Heart right ventricle (tissue), 16 donors: ENCODE measurements at regions not wholly inside any gene's neighbourhood (a gene's known extent, or its start where the extent isn't known, plus 50 kb on each side); places are given as distances from the start of the nearest gene placed in this dataset.
"Not testable (repeated sequence)": the region's sequence is repeated elsewhere in the genome, so short reads cannot be mapped to it uniquely, and the experiment has no call there.

Source experiments
- ATAC-seq, 8 donors: fragments of 200-7000 bp; cut with Tn5 transposase; one replicate each; pipeline ENCODE4 v1.9.1; 2020; ENCODE audit warnings: mild to moderate bottlenecking in 8 of 8, moderate library complexity in 8 of 8, moderate number of reproducible peaks in 1 of 8
- DNase-seq, 2 donors: peaks; one replicate each; pipeline ENCODE4 v3.0.0-alpha.2; 2020
- H3K27ac ChIP-seq, 10 donors: fragments of 200-600 bp; sonication (generic) in 2 of 10; one replicate each; pipeline versions ENCODE4 v1.5.0 to v1.8.0; 2020 to 2022; ENCODE audit warnings: mild to moderate bottlenecking in 3 of 10
- H3K27me3 ChIP-seq, 7 donors: fragments of 200-600 bp; one replicate each; pipeline ENCODE4 v1.8.0; 2021 to 2022; ENCODE audit warnings: mild to moderate bottlenecking in 2 of 7
- H3K36me3 ChIP-seq, 9 donors: fragments of 200-600 bp; sonication (generic) in 1 of 9; one replicate each; pipeline versions ENCODE4 v1.5.0 to v1.8.0; 2020 to 2022; ENCODE audit warnings: mild to moderate bottlenecking in 2 of 9
- H3K4me1 ChIP-seq, 9 donors: fragments of 200-600 bp; sonication (generic) in 1 of 9; one replicate each; pipeline versions ENCODE4 v1.5.0 to v1.8.0; 2020 to 2022; ENCODE audit warnings: mild to moderate bottlenecking in 4 of 9
- H3K4me3 ChIP-seq, 10 donors: fragments of 200-600 bp; sonication (generic) in 2 of 10; one replicate each; pipeline versions ENCODE4 v1.5.0 to v1.8.0; 2020 to 2022; ENCODE audit warnings: mild to moderate bottlenecking in 7 of 10, moderate library complexity in 2 of 10
- H3K9me3 ChIP-seq, 11 donors: fragments of 200-600 bp in 10 of 11; sonication (generic) in 2 of 11; one replicate each; pipeline versions ENCODE4 v1.5.0 to v1.8.0; 2013 to 2022; ENCODE audit warnings: mild to moderate bottlenecking in 2 of 11, control low read depth in 1 of 11, moderate library complexity in 1 of 11
- CTCF ChIP-seq, 9 donors: fragments of 200-600 bp; sonication (generic) in 2 of 9; IDR thresholded peaks; one replicate each; pipeline versions ENCODE4 v1.5.0 to v1.8.0; 2021 to 2022; ENCODE audit warnings: antibody characterized with exemption in 9 of 9, mild to moderate bottlenecking in 5 of 9, moderate library complexity in 1 of 9
- WGBS, 2 donors: extraction: QIAGEN DNeasy Blood & Tissue Kit; methylation state at CpG; one replicate each; pipeline ENCODE4 v1.1.7; 2013; ENCODE audit warnings: inconsistent platforms in 1 of 2; 5-methylcytosine and 5-hydroxymethylcytosine counted together
- intact Hi-C, 10 donors: fragments of 100-400 bp; cut with DNase I; formaldehyde crosslinking; loops; one replicate each; pipeline versions ENCODE4 v1.11.1 to v1.14.2; 2022
- donor health status: Arrhythmogenic right ventricular cardiomyopathy.
- donor health status: ischemic (EF 13 %, LVEDD 7.1; RV severe dilation, severe dysfunction).
- donor health status: healthy with polysubstance abuse.
- donor health status: DM: no; HTN: yes; CAD: no.
- donor health status: DM: no; HTN: no; CAD: no.
- donor health status: ischemic (EF 25% LVEDD 6.9; RV normal size, moderate dysfunction).
- donor health status: ischemic (EF 25% LVEDD 5.7; RV mildly dilated, moderate dysfunction).
- donor health status: healthy.
- donor health status: DM: yes; HTN: yes; CAD: no.
- donor health status: Ischemic cardiomyopathy.
- donor health status: ischemic (EF 35%, LVEDD 5.7; RV mildly dilated, moderate dysfunction).
- donor health status: nonischemic (EF 11% LVEDD 7.7; RV severe dilation, severe dysfunction).
- donor health status: DM: yes; HTN: yes; CAD: no.
- donor health status: PGD.
- donor health status: ischemic (EF 29% LVEDD 5.4; RV normal size, mild dysfunction).
- donor health status: nonischemic (EF 23%, LVEDD 6.1; RV moderate dilation, normal function).

- intact Hi-C loops: loop anchor here in 1 of 10 donors (5.0 kb wide), 1 partner anchor 1518 kb away; no protein-coding TSS in a partner anchor
- DNase-seq: no peak
- TF ChIP-seq CTCF (IDR thresholded peaks at IDR 0.05): no peak
- ATAC-seq: no peak
- no peak overlapping the region for H3K27ac ChIP-seq
- H3K36me3 ChIP-seq: no peaks in the 10 kb centered on the region
- H3K27me3 ChIP-seq: peaks cover 0 to 7% (median 0%) of the 10 kb centered on the region in 7 donors
- WGBS, 2 donors: 71 to 74% methylated on average over 2 of the region's 2 CpGs
- no peak overlapping the region for H3K4me3 ChIP-seq
- no peaks in the 10 kb centered on the region for H3K4me1 ChIP-seq
- H3K9me3 ChIP-seq: no peaks in the 10 kb centered on the region
Measured at GRCh38 chr7:115799430-115799829, 231.1 kb downstream of the TFEC start.

- no peak overlapping the region for H3K27ac ChIP-seq
- peaks cover 0 to 7% (median 0%) of the 10 kb centered on the region in 7 donors for H3K27me3 ChIP-seq
- intact Hi-C loops: no loop called here
- H3K36me3 ChIP-seq: no peaks in the 10 kb centered on the region
- peaks cover 0 to 9% (median 0%) of the 10 kb centered on the region in 11 donors for H3K9me3 ChIP-seq
- ATAC-seq (no peak), DNase-seq (no peak)
- H3K4me3 ChIP-seq: no peak overlapping the region
- TF ChIP-seq CTCF (IDR thresholded peaks at IDR 0.05): no peak
- WGBS, 2 donors: 87 to 88% methylated on average over 7 of the region's 7 CpGs
- no peaks in the 10 kb centered on the region for H3K4me1 ChIP-seq
Measured at GRCh38 chr7:115793958-115794702, 236.4 kb downstream of the TFEC start.

- H3K4me3 ChIP-seq: no peak overlapping the region
- no peak overlapping the region for H3K27ac ChIP-seq
- DNase-seq: no peak
- H3K27me3 ChIP-seq: no peaks in the 10 kb centered on the region
- intact Hi-C loops: no loop called here
- ATAC-seq: no peak
- WGBS, 2 donors: 89 to 91% methylated on average over 27 of the region's 27 CpGs
- H3K9me3 ChIP-seq: peaks cover 0 to 9% (median 0%) of the 10 kb centered on the region in 11 donors
- TF ChIP-seq CTCF (IDR thresholded peaks at IDR 0.05): no peak
- H3K4me1 ChIP-seq: no peaks in the 10 kb centered on the region
- H3K36me3 ChIP-seq: no peaks in the 10 kb centered on the region
Measured at GRCh38 chr7:115789901-115790300, 240.7 kb downstream of the TFEC start.

GRCh38 chr7:115789473-115789872 is 241.1 kb downstream of the TFEC start:
- DNase-seq, H3K27me3 ChIP-seq, H3K9me3 ChIP-seq, ATAC-seq, H3K4me3 ChIP-seq, H3K4me1 ChIP-seq, H3K36me3 ChIP-seq, H3K27ac ChIP-seq, intact Hi-C loops: not testable (repeated sequence)
- 77 to 78% methylated on average over 3 of the region's 3 CpGs for WGBS, 2 donors
